ENCODE measurements at regions not wholly inside any gene's neighbourhood (a gene's known extent, or its start where the extent isn't known, plus 50 kb on each side); places are given as distances from the start of the nearest gene placed in this dataset.

GRCh38 chr2:234133004-234133403 is 82.5 kb downstream of the SPP2 start:
- TF ChIP-seq CTCF (IDR thresholded peaks at IDR 0.05) (no peak), POLR2AphosphoS5 (IDR thresholded peaks at IDR 0.05) (no peak)

All from esophagus muscularis mucosa (tissue), 3 donors.